Esophagus muscularis mucosa (tissue), 4 donors: ENCODE measurements at regions not wholly inside any gene's neighbourhood (a gene's known extent, or its start where the extent isn't known, plus 50 kb on each side); places are given as distances from the start of the nearest gene placed in this dataset.

Experiments
- CTCF ChIP-seq, 3 experiments: fragments of 200-600 bp in 2 of 3; fragments of 450-650 bp in 1 of 3; sonication (generic) in 2 of 3; IDR thresholded peaks; one replicate each; pipeline ENCODE4 v1.5.1; 2017 to 2019; ENCODE audit warnings: antibody characterized with exemption in 3 of 3, mild to moderate bottlenecking in 2 of 3, moderate library complexity in 1 of 3
- EP300 ChIP-seq: sonication (generic); formaldehyde crosslinking; IDR thresholded peaks from one replicate; pipeline ENCODE4 v1.6.1; 2017; ENCODE audit warnings: antibody characterized with exemption
- POLR2A ChIP-seq: fragments of 450-650 bp; IDR thresholded peaks from one replicate; pipeline ENCODE4 v1.6.1; 2017; ENCODE audit warnings: antibody characterized with exemption, moderate library complexity, mild to moderate bottlenecking, low read depth
- POLR2AphosphoS5 ChIP-seq, 2 donors: sonication (generic); formaldehyde crosslinking; IDR thresholded peaks; one replicate each; pipeline ENCODE4 v1.6.1; 2017; ENCODE audit warnings: antibody characterized with exemption in 2 of 2

- TF ChIP-seq POLR2A (no peak), CTCF (IDR thresholded peaks at IDR 0.05) (no peak), POLR2AphosphoS5 (IDR thresholded peaks at IDR 0.05) (no peak), EP300 (no peak)
Observed at GRCh38 chr3:88812576-88812975, 294.8 kb upstream of the EPHA3 start.
